ENCODE measurements at regions not wholly inside any gene's neighbourhood (a gene's known extent, or its start where the extent isn't known, plus 50 kb on each side); places are given as distances from the start of the nearest gene placed in this dataset.

DNA sequence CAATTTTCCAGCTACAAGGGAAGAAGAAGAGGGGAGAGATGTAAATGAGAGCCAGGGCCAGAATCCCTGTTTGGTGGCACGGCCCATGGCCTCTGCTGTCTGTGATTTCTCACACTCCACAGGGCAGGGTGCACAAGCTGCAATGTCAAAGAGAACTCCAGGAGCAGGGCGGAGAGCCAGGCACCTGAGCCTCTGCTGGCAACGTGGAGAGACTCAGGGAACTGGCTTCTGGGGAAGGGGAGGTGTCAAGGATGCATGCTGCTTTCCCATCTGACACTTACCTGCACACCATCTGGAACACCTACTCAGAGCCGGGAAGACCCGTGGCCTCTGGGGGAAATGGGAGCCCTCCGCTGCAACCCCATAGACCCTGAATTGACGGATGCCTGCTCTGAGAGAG is 507.5 kb upstream of the NR2F2 start:
- no peak overlapping the region for H3K4me3 Mint-ChIP-seq (ENCODE audit: unreplicated experiment)
- peaks cover 2% of the 10 kb centered on the region for H3K9me3 Mint-ChIP-seq (ENCODE audit: unreplicated experiment)
- H3K4me1 Mint-ChIP-seq (ENCODE audit: low read depth, unreplicated experiment) = peaks cover 1% of the 10 kb centered on the region
- no peaks in the 10 kb centered on the region for H3K27me3 Mint-ChIP-seq (ENCODE audit: unreplicated experiment)
- TF ChIP-seq, protein P1, sequence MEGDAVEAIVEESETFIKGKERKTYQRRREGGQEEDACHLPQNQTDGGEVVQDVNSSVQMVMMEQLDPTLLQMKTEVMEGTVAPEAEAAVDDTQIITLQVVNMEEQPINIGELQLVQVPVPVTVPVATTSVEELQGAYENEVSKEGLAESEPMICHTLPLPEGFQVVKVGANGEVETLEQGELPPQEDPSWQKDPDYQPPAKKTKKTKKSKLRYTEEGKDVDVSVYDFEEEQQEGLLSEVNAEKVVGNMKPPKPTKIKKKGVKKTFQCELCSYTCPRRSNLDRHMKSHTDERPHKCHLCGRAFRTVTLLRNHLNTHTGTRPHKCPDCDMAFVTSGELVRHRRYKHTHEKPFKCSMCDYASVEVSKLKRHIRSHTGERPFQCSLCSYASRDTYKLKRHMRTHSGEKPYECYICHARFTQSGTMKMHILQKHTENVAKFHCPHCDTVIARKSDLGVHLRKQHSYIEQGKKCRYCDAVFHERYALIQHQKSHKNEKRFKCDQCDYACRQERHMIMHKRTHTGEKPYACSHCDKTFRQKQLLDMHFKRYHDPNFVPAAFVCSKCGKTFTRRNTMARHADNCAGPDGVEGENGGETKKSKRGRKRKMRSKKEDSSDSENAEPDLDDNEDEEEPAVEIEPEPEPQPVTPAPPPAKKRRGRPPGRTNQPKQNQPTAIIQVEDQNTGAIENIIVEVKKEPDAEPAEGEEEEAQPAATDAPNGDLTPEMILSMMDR (IDR thresholded peaks at IDR 0.05; ENCODE audit: partially characterized antibody, unreplicated experiment) = no peak
- H3K36me3 Mint-ChIP-seq (ENCODE audit: unreplicated experiment) = no peaks in the 10 kb centered on the region
- DNase-seq = no peak
- no peak overlapping the region for H3K27ac Mint-ChIP-seq (ENCODE audit: unreplicated experiment)

DNA sequence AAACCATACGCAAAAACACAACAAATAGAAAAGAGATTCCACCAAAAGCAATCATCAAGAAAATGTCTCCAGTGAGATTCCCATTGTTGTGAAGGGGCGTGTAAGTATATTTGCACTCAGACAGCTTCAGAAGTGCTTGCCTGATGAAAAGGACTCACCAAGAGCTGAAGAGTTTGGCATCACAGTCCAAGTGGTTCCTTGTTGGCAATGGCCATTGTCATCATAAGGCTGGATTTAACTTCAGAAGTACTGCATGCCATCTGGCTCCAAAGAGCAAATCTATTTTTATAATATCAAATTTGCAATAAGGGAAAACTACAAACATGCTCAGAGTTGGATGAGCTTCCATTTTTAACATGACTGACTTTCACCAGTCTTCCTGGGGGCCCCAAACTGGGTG is 505.3 kb upstream of the NR2F2 start:
- H3K36me3 Mint-ChIP-seq (ENCODE audit: unreplicated experiment) = no peaks in the 10 kb centered on the region
- no peak overlapping the region for H3K27ac Mint-ChIP-seq (ENCODE audit: unreplicated experiment)
- TF ChIP-seq, protein P1 (IDR thresholded peaks at IDR 0.05; ENCODE audit: partially characterized antibody, unreplicated experiment) = no peak
- DNase-seq = no peak
- H3K27me3 Mint-ChIP-seq (ENCODE audit: unreplicated experiment) = no peaks in the 10 kb centered on the region
- peaks cover 1% of the 10 kb centered on the region for H3K4me1 Mint-ChIP-seq (ENCODE audit: low read depth, unreplicated experiment)
- no peak overlapping the region for H3K4me3 Mint-ChIP-seq (ENCODE audit: unreplicated experiment)
- peaks cover 2% of the 10 kb centered on the region for H3K9me3 Mint-ChIP-seq (ENCODE audit: unreplicated experiment)

DNA sequence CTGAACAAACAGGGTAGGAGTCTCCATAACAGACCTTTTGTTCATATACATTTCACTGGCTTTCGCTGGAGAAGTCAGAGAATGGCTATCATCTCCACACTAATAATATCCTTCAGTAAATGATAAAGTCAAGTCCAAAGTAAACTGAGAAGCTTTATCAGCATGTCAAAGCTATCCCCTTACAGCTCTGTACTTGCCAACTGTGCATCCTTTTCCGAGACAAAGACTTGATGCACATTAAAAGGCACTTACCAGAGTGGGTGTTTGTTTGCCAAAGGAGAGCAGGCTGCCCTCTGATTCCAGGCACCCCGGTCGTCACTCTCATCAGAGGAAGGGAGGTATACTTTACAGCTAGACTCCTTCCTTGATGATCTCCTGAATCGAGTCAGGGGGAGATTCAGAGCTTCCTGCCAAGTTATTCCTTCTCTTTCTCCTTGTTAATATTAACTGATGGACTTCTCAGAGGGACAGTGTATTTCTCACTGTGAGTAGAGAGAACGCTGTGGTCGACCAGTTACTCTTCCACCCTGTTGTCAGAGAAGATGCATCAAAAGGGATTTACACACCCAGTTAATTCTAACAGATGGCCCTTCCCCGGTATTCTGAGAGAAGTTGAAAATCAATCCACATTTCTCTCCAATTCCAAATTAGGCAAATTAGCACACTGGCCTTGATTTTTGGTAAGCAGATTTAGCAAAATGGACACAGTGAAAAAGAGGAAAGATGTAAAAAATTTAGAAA is 504.7 kb upstream of the NR2F2 start:
- Mint-ChIP-seq H3K4me3 (ENCODE audit: unreplicated experiment) (no peak overlapping the region), H3K4me1 (ENCODE audit: low read depth, unreplicated experiment) (peaks cover 1% of the 10 kb centered on the region), H3K36me3 (ENCODE audit: unreplicated experiment) (no peaks in the 10 kb centered on the region), H3K9me3 (ENCODE audit: unreplicated experiment) (peaks cover 2% of the 10 kb centered on the region), H3K27ac (ENCODE audit: unreplicated experiment) (no peak overlapping the region), H3K27me3 (ENCODE audit: unreplicated experiment) (no peaks in the 10 kb centered on the region)
- DNase-seq = no peak
- TF ChIP-seq, protein P1 (IDR thresholded peaks at IDR 0.05; ENCODE audit: partially characterized antibody, unreplicated experiment) = no peak

DNA sequence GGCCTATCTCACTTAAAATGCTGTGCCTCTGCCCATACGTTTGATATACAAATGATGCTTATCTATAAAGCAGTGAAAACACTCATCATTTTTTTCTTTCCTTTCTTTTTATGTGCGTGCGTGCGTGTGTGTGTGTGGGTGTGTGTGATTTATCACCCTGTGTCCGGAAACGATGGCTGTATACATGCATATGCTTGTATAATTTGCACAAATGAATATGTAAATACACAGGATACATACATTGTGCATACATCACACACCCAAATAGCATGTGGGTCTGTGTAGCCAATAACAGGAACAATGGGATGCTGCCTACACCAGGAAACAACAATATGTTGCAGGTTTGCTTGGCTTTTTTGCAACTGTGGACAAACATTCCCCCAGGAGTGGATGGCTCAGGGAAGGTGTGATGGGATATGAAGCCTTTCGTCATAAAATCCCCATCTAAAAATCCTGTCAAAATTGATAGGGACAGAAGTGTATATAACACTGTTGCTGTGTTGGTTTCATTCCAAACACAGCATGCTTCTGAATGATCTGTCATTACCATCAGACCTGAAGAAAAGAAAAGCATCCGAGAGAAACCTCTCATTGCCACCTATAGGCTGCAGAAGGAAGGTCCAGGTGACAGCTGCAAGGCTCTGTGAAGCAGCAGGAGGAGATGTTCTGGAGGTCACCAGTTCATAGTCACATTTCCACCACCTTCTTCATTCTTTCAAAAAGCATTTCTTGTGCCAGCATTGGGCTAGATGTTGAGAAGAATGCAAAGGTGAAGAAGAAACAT is 503.9 kb upstream of the NR2F2 start:
- Mint-ChIP-seq H3K27ac (ENCODE audit: unreplicated experiment) (no peak overlapping the region), H3K27me3 (ENCODE audit: unreplicated experiment) (no peaks in the 10 kb centered on the region), H3K4me1 (ENCODE audit: low read depth, unreplicated experiment) (peaks cover 1% of the 10 kb centered on the region), H3K36me3 (ENCODE audit: unreplicated experiment) (no peaks in the 10 kb centered on the region), H3K9me3 (ENCODE audit: unreplicated experiment) (peaks cover 2% of the 10 kb centered on the region), H3K4me3 (ENCODE audit: unreplicated experiment) (no peak overlapping the region)
- no peak for DNase-seq
- TF ChIP-seq, protein P1 (IDR thresholded peaks at IDR 0.05; ENCODE audit: partially characterized antibody, unreplicated experiment) = no peak

DNA sequence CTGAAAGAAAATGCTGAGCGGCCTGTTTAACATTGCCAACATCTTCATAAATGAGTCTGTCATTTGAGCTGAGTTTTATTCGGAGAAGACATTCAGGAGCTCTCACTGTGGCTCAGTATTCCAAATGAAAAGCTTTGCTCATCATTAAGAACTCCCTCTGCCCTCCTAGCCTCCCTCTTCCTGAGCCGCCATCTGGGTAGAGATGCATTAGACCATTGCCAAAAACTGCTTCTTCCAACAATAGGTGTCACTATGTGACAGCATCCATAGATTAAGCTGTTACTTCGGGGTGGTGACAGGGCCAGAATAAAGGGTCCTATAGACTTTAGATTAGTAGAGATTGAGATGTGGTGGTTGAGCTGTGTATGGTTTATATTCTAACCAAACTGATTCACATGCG is 501.4 kb upstream of the NR2F2 start:
- Mint-ChIP-seq H3K4me1 (ENCODE audit: low read depth, unreplicated experiment) (peaks cover 1% of the 10 kb centered on the region), H3K36me3 (ENCODE audit: unreplicated experiment) (no peaks in the 10 kb centered on the region), H3K4me3 (ENCODE audit: unreplicated experiment) (no peak overlapping the region), H3K9me3 (ENCODE audit: unreplicated experiment) (no peaks in the 10 kb centered on the region), H3K27ac (ENCODE audit: unreplicated experiment) (no peak overlapping the region), H3K27me3 (ENCODE audit: unreplicated experiment) (no peaks in the 10 kb centered on the region)
- no peak for DNase-seq
- TF ChIP-seq, protein P1 (IDR thresholded peaks at IDR 0.05; ENCODE audit: partially characterized antibody, unreplicated experiment) = no peak

All from glutamatergic neuron (in vitro differentiated cells).